H1 (cell line): ENCODE measurements at regions not wholly inside any gene's neighbourhood (a gene's known extent, or its start where the extent isn't known, plus 50 kb on each side); places are given as distances from the start of the nearest gene placed in this dataset.

Source experiments
- EGR1 ChIP-seq: IDR thresholded peaks from 2 replicates; pipeline ENCODE4 v1.6.1; 2011; ENCODE audit warnings: low read depth, low read length, borderline replicate concordance
- EP300 ChIP-seq, 2 experiments: IDR thresholded peaks; 1 replicate in 1 of 2; 2 replicates in 1 of 2; pipeline ENCODE4 v1.6.1; 2011 to 2012; ENCODE audit warnings: low read depth in 2 of 2, low read length in 2 of 2, mild to moderate bottlenecking in 2 of 2, borderline replicate concordance in 1 of 2, inconsistent platforms in 1 of 2, moderate library complexity in 1 of 2
- JUND ChIP-seq: IDR thresholded peaks from 2 replicates; pipeline ENCODE4 v1.6.1; 2011; ENCODE audit warnings: mild to moderate bottlenecking, improper control_type of control experiment, low read length
- POLR2A ChIP-seq, 2 experiments: IDR thresholded peaks; 1 replicate in 1 of 2; 2 replicates in 1 of 2; pipeline ENCODE4 v1.6.1; 2011; ENCODE audit warnings: low read depth in 2 of 2, low read length in 2 of 2, mild to moderate bottlenecking in 2 of 2; ENCODE audit errors: control extremely low read depth in 1 of 2
- RBBP5 ChIP-seq: IDR thresholded peaks from 2 replicates; pipeline ENCODE4 v1.7.1; 2012; ENCODE audit warnings: low read depth, mild to moderate bottlenecking, inconsistent platforms, low read length, moderate library complexity, borderline replicate concordance
- TEAD4 ChIP-seq: IDR thresholded peaks from 2 replicates; pipeline ENCODE4 v1.6.1; 2012; ENCODE audit warnings: low read depth, low read length, inconsistent platforms, mixed read lengths

GRCh38 chr14:85421186-85421877, 108.6 kb upstream of the FLRT2 start:
- TF ChIP-seq RBBP5, result no peak
- no peak for TF ChIP-seq TEAD4
- TF ChIP-seq EGR1, result no peak
- TF ChIP-seq JUND, result no peak
- no peak for TF ChIP-seq EP300 (IDR thresholded peaks at IDR 0.05; ENCODE audit: borderline replicate concordance in 1 of 2, low read depth in 2 of 2, low read length in 2 of 2)
- no peak for TF ChIP-seq POLR2A (IDR thresholded peaks at IDR 0.05; ENCODE audit: control extremely low read depth in 1 of 2, low read depth in 2 of 2, low read length in 2 of 2)
